Nucleus accumbens (tissue), 56 donors: ENCODE measurements at regions not wholly inside any gene's neighbourhood (a gene's known extent, or its start where the extent isn't known, plus 50 kb on each side); places are given as distances from the start of the nearest gene placed in this dataset.
"Not testable (repeated sequence)": the region's sequence is repeated elsewhere in the genome, so short reads cannot be mapped to it uniquely, and the experiment has no call there.

Source experiments
- DNase-seq, 56 donors: peaks; one replicate each; lab custom pipeline; 2025; lab: John Stamatoyannopoulos, UW

GRCh38 chr20:30164389-30164788 is 1093.1 kb upstream of the DEFB115 start:
- DNase-seq: not testable (repeated sequence)

- DNase-seq: no peak
Measured at GRCh38 chr20:30167540-30167939, 1089.9 kb upstream of the DEFB115 start.

- DNase-seq: peak in 1 of 56 donors; percentile 0
Measured at GRCh38 chr20:30168025-30168799, 1089.3 kb upstream of the DEFB115 start.

DNA sequence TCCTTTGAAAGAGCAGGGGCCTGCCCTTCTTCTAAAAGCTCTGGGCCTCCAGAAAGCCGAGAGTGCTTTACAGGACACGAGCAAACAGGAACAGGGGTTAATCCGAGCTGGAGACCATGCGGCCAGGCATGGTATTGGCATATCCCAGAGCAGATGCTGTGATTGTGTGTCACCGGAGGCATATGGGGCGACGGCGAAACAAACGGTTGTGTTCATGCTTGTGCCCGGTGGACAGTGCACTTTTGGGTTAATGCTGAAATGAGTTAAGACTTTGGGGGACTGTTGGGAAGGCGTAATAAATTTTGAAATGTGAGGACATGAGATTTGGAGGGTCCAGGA is 1088.7 kb upstream of the DEFB115 start:
- no peak for DNase-seq

GRCh38 chr20:30175681-30176080 is 1081.8 kb upstream of the DEFB115 start:
- DNase-seq: no peak

- DNase-seq: not testable (repeated sequence)
Measured at GRCh38 chr20:30183124-30183523, 1074.3 kb upstream of the DEFB115 start.

GRCh38 chr20:30191785-30192184 is 1065.7 kb upstream of the DEFB115 start:
- DNase-seq: not testable (repeated sequence)

DNA sequence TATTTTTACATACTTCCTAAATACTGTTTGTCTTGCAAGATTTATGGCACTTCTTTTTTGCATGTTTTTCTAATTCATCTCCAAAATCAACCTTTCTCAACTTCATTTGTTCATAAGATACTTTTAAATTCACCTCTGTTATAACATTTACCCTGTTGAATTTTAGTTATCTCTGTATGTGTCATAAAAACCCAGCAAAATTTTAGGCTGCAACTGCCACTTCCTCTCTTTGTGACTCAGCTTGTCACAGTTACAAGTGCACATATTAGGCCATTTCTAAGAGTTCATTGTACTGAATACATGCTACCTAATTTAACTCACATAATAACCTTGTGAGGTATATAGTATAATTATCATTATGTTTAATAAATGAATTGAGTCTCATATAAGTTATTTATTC is 1023.0 kb upstream of the DEFB115 start:
- not testable (repeated sequence) for DNase-seq

DNA sequence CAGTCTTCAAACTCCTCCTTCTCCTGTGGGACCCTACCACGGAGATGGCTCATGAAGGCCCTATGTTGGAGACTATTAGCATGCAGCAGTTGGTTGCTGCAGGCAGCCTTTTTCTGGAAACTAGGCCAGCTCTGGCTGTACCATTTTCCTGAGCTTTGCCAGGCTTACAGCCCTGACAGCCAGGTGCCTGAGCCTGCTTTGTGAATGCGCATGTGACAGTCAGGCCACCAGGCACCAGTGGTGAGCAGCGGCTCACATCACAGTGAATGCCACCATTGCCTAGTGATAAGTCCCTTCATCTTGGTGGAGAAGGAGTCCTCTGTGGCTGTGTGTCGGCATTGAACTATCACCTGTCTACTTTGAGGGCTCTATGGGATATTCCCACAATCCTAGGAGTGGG is 982.4 kb upstream of the DEFB115 start:
- DNase-seq: not testable (repeated sequence)

GRCh38 chr20:30281584-30282197 is 975.8 kb upstream of the DEFB115 start:
- no peak for DNase-seq

GRCh38 chr20:30283476-30284280 is 973.8 kb upstream of the DEFB115 start:
- peak in 43 of 56 donors; percentile 5 to 90 (median 65) for DNase-seq

DNA sequence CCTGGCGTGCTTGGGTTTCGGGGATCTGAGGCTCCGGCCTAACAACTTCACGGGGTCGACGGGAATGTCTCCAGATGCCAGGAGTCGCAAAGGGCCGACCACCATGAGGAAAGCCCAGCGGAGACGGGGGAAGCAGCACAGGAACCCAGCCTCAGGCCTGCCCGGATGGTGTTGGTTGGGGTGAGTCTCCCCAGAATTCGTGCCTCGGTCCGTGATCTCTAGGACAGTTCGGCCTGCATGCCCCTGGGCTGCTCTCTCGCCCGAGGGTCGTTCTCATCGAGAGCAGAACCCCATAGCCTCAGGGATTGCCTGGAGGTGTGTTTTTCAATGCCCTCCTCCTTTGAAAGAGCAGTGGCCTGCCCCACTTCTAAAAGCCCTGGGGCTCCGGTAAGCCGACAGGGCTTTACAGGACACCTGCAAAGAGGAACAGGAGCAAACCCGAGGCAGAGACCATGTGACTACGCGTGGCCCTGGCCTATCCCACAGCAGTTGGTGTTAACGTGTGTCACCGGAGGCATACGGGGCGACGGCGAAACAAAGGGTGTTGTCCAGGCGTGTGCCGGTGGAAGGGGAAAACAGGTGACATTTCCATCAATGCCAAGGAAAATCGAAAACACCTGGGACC is 973.1 kb upstream of the DEFB115 start:
- DNase-seq: no peak

GRCh38 chr20:30285677-30286076 is 971.8 kb upstream of the DEFB115 start:
- no peak for DNase-seq

GRCh38 chr20:30286157-30286556 is 971.3 kb upstream of the DEFB115 start:
- DNase-seq: no peak

DNA sequence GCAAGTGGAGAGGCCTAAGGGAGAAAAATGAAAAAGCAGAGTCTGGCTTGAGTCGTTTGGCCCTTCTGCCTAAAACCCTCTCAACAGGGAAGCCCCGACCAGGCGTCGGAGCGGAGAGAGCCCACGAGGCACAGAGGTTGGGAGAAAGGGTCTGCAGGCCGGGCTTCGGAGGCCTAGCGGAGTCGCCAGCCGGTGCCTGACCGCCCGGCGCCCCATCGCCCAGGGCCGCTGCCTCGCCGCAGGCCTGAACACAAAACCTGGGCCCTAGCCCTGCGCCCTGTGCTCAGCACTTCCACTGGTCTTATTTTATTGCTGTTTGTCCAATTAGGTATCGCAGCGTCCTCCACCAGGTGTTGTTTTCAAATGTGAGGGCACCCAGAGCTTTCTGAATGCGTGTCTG is 970.0 kb upstream of the DEFB115 start:
- DNase-seq: not testable (repeated sequence)

GRCh38 chr20:30288346-30288745 is 969.1 kb upstream of the DEFB115 start:
- no peak for DNase-seq

- DNase-seq: peak in 2 of 56 donors; percentile 28 to 50
Measured at GRCh38 chr20:30289049-30289448, 968.4 kb upstream of the DEFB115 start.

GRCh38 chr20:30289711-30290141 is 967.7 kb upstream of the DEFB115 start:
- DNase-seq: peak in 2 of 56 donors; percentile 10 to 36

GRCh38 chr20:30290361-30291063 is 967.0 kb upstream of the DEFB115 start:
- DNase-seq: peak in 15 of 56 donors; percentile 5 to 67 (median 34)

- DNase-seq: not testable (repeated sequence)
Measured at GRCh38 chr20:30291064-30291379, 966.4 kb upstream of the DEFB115 start.
